ENCODE measurements at regions not wholly inside any gene's neighbourhood (a gene's known extent, or its start where the extent isn't known, plus 50 kb on each side); places are given as distances from the start of the nearest gene placed in this dataset.

DNA sequence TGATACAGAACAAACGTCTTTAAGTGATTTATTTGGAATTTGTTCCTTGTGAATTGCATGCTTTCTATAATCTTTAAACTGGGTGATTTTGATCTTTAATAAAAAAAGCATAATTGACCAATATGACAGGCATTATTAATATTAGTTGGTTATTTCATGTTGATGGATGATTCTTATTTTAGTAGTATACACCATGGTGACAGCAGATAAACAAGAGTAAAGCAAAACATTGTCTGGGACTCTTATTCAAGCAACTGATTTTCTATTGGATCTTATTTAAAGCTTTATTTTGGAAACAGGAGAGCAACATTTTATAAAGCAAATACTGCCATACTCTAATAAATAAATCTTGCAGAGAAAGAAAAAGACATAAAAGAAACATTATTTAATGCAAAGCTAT is 591.4 kb upstream of the GNPDA2 start:
- no CpG with 5 or more reads among the region's 1 CpG for WGBS, 2 experiments (ENCODE audit: extremely low coverage in 2 of 2, insufficient read length in 1 of 2)
- POLR2A ChIA-PET (ENCODE audit: unreplicated experiment) = no interaction called here
- H3K27ac ChIP-seq (ENCODE audit: insufficient read depth, low read length) = no peak overlapping the region

More for the DNA sequence above, 591.4 kb upstream of the GNPDA2 start:
- intact Hi-C loops (cut with micrococcal nuclease) (no loop called here), dilution Hi-C loops (cut with HindIII; ENCODE audit: low sequenced_read_pairs, unreplicated experiment) (no loop called here), in situ Hi-C loops (cut with MboI; ENCODE audit: low sequenced_read_pairs) (no loop called here)
- Histone ChIP-seq H3K18ac (ENCODE audit: low read depth, low read length) (no peak overlapping the region), H2AFZ (replicated peaks; ENCODE audit: low read length, poor library complexity) (no peak overlapping the region), H3K4me1 (ENCODE audit: control insufficient read depth, insufficient read depth, low read length) (no peaks in the 10 kb centered on the region), H3K4me2 (ENCODE audit: low read depth, low read length) (no peak overlapping the region), H3K36me3 (ENCODE audit: control insufficient read depth, insufficient read depth, low read length) (no peaks in the 10 kb centered on the region), H2BK20ac (ENCODE audit: low read depth, low read length) (no peak overlapping the region), H4K20me1 (ENCODE audit: insufficient read depth, low read length) (no peaks in the 10 kb centered on the region), H3K23ac (ENCODE audit: low read depth, low read length) (no peak overlapping the region), H3K56ac (ENCODE audit: extremely low read depth, insufficient read depth, low read length) (no peak overlapping the region), H3K27me3 (ENCODE audit: control insufficient read depth, insufficient read depth, low read length) (no peaks in the 10 kb centered on the region), H2AK5ac (ENCODE audit: low read depth, low read length) (no peak overlapping the region), H2BK120ac (ENCODE audit: low read depth, low read length) (no peak overlapping the region), H3K9me1 (ENCODE audit: insufficient read depth, low read length) (no peaks in the 10 kb centered on the region), H2BK5ac (ENCODE audit: low read depth, low read length, poor library complexity, severe bottlenecking) (no peak overlapping the region), H3K9ac (ENCODE audit: low read depth, low read length) (no peak overlapping the region), H4K8ac (ENCODE audit: low read depth in 2 of 2, low read length in 2 of 2) (no peak overlapping the region), H4K5ac (ENCODE audit: low read depth, low read length) (no peak overlapping the region), H3K14ac (replicated peaks; ENCODE audit: low read depth, low read length) (no peak overlapping the region), H2AK9ac (replicated peaks; ENCODE audit: low read depth, low read length, poor library complexity) (no peak overlapping the region), H3K4me3 (ENCODE audit: insufficient read depth, low read depth, low read length) (no peak overlapping the region), H3K9me3 (ENCODE audit: control insufficient read depth, insufficient read depth, low read length) (0 out of 2 replicates have a peak, but pooled peaks cover 2% of the 10 kb centered on the region), H3K79me1 (ENCODE audit: low read depth in 1 of 2, low read length in 2 of 2) (no peaks in the 10 kb centered on the region), H2BK15ac (ENCODE audit: low read depth, low read length) (no peak overlapping the region), H3K4ac (ENCODE audit: low read depth, low read length) (no peak overlapping the region), H4K91ac (ENCODE audit: insufficient read depth, low read depth, low read length) (no peak overlapping the region)
- DNase-seq (no peak), ATAC-seq (ENCODE audit: low read depth) (no peak)
- no peak for TF ChIP-seq RCOR1 (IDR thresholded peaks at IDR 0.05; ENCODE audit: insufficient replicate concordance, low read length)
- TF ChIP-seq MAZ (IDR thresholded peaks at IDR 0.05; ENCODE audit: borderline replicate concordance, low read depth, low read length) = no peak
- no peak for TF ChIP-seq FOS (IDR thresholded peaks at IDR 0.05; ENCODE audit: low read depth, low read length)
- TF ChIP-seq MXI1 (IDR thresholded peaks at IDR 0.05; ENCODE audit: borderline replicate concordance, low read depth, low read length) = no peak
- TF ChIP-seq BHLHE40 (IDR thresholded peaks at IDR 0.05; ENCODE audit: low read depth, low read length) = no peak
- no peak for TF ChIP-seq RFX5 (IDR thresholded peaks at IDR 0.05; ENCODE audit: low read depth, low read length)
- TF ChIP-seq RAD21 (IDR thresholded peaks at IDR 0.05; ENCODE audit: low read length) = no peak
- no TSS peak for BruUV-seq (replicated peaks)
- CTCF ChIA-PET = no interaction called here

Measured in IMR-90 (cell line).